NK-92 treated with Interleukin-12 subunit alpha and Interleukin-12 subunit beta, amount 100 ng/mL, for 24 hours (cell line): ENCODE measurements at regions not wholly inside any gene's neighbourhood (a gene's known extent, or its start where the extent isn't known, plus 50 kb on each side); places are given as distances from the start of the nearest gene placed in this dataset.
"Not testable (repeated sequence)": the region's sequence is repeated elsewhere in the genome, so short reads cannot be mapped to it uniquely, and the experiment has no call there.

ENCODE experiments used
- DNase-seq: peaks from one replicate; lab custom pipeline; 2025; lab: John Stamatoyannopoulos, UW

- DNase-seq = not testable (repeated sequence)
These were observed 361.6 kb upstream of the SGO1 start for GRCh38 chr3:20547361-20548269.

- no peak for DNase-seq
These were observed 360.6 kb upstream of the SGO1 start for GRCh38 chr3:20546636-20547035.

GRCh38 chr3:20543535-20544226 is 357.7 kb upstream of the SGO1 start:
- no peak for DNase-seq

- no peak for DNase-seq
These were observed 354.1 kb upstream of the SGO1 start for GRCh38 chr3:20540066-20540465.

- DNase-seq = no peak
These were observed 353.7 kb upstream of the SGO1 start for GRCh38 chr3:20539666-20540065.

GRCh38 chr3:20537234-20537633 is 351.2 kb upstream of the SGO1 start:
- DNase-seq = no peak

GRCh38 chr3:20529911-20530310 is 343.9 kb upstream of the SGO1 start:
- DNase-seq = no peak

- no peak for DNase-seq
These were observed 342.3 kb upstream of the SGO1 start for GRCh38 chr3:20528180-20528770.

- DNase-seq = no peak
These were observed 341.4 kb upstream of the SGO1 start for GRCh38 chr3:20527368-20527767.

GRCh38 chr3:20524328-20524727 is 338.3 kb upstream of the SGO1 start:
- DNase-seq = no peak

GRCh38 chr3:20523293-20523692 is 337.3 kb upstream of the SGO1 start:
- no peak for DNase-seq

GRCh38 chr3:20517316-20517715 is 331.3 kb upstream of the SGO1 start:
- not testable (repeated sequence) for DNase-seq

- DNase-seq = no peak
These were observed 330.3 kb upstream of the SGO1 start for GRCh38 chr3:20516311-20516710.

GRCh38 chr3:20515834-20516233 is 329.8 kb upstream of the SGO1 start:
- DNase-seq = no peak

GRCh38 chr3:20511863-20512505 is 326.0 kb upstream of the SGO1 start:
- DNase-seq = no peak

GRCh38 chr3:20510396-20510795 is 324.4 kb upstream of the SGO1 start:
- DNase-seq = no peak

- no peak for DNase-seq
These were observed 317.5 kb upstream of the SGO1 start for GRCh38 chr3:20503394-20504082.

- no peak for DNase-seq
These were observed 305.0 kb upstream of the SGO1 start for GRCh38 chr3:20490996-20491395.

GRCh38 chr3:20488151-20488550 is 302.1 kb upstream of the SGO1 start:
- no peak for DNase-seq

GRCh38 chr3:20484126-20484525 is 298.1 kb upstream of the SGO1 start:
- no peak for DNase-seq

GRCh38 chr3:20482350-20482749 is 296.3 kb upstream of the SGO1 start:
- DNase-seq = no peak
